H9 (cell line): ENCODE measurements at regions not wholly inside any gene's neighbourhood (a gene's known extent, or its start where the extent isn't known, plus 50 kb on each side); places are given as distances from the start of the nearest gene placed in this dataset.
A peak's percentile ranks its signal among the peaks of the same experiment; 100 is the strongest.

ENCODE experiments used
- DNase-seq: peaks from one replicate; pipeline ENCODE4 v3.0.0-alpha.2; 2017
- H2AFZ ChIP-seq: one replicate; pipeline ENCODE4 v1.6.1; 2013; ENCODE audit warnings: mild to moderate bottlenecking, low read length, control low read depth, moderate library complexity
- H2AK5ac ChIP-seq: 2 replicates; pipeline ENCODE4 v1.6.1; 2013; ENCODE audit warnings: low read length, control low read depth, mixed read lengths; ENCODE audit not compliant: insufficient read length
- H2BK120ac ChIP-seq: one replicate; pipeline ENCODE4 v1.6.1; 2013; ENCODE audit warnings: low read depth, mild to moderate bottlenecking, low read length, control low read depth, inconsistent platforms; ENCODE audit not compliant: poor library complexity, severe bottlenecking
- H2BK12ac ChIP-seq: 2 replicates; pipeline ENCODE4 v1.6.1; 2013; ENCODE audit warnings: low read length, control low read depth, mixed read lengths, low read depth; ENCODE audit not compliant: insufficient read length
- H2BK15ac ChIP-seq: 2 replicates; pipeline ENCODE4 v1.6.1; 2013; ENCODE audit warnings: low read depth, low read length, control low read depth
- H2BK20ac ChIP-seq: one replicate; pipeline ENCODE4 v1.6.1; 2013; ENCODE audit warnings: low read depth, mild to moderate bottlenecking, low read length, control low read depth, inconsistent platforms; ENCODE audit not compliant: poor library complexity, severe bottlenecking
- H2BK5ac ChIP-seq: 2 replicates; pipeline ENCODE4 v1.6.1; 2013; ENCODE audit warnings: low read length, control low read depth, mixed read lengths; ENCODE audit not compliant: insufficient read length
- H3K14ac ChIP-seq: 2 replicates; pipeline ENCODE4 v1.6.1; 2013; ENCODE audit warnings: low read length, control low read depth; ENCODE audit not compliant: insufficient read depth
- H3K18ac ChIP-seq: 2 replicates; pipeline ENCODE4 v1.6.1; 2013; ENCODE audit warnings: low read depth, mild to moderate bottlenecking, mixed read lengths, low read length, control low read depth; ENCODE audit not compliant: insufficient read length
- H3K23ac ChIP-seq: 2 replicates; pipeline ENCODE4 v1.6.1; 2013; ENCODE audit warnings: low read length, control low read depth, mixed read lengths, low read depth; ENCODE audit not compliant: insufficient read length
- H3K23me2 ChIP-seq: 2 replicates; pipeline ENCODE4 v1.6.1; 2013; ENCODE audit warnings: low read depth, mild to moderate bottlenecking, mixed read lengths, low read length, control low read depth; ENCODE audit not compliant: insufficient read length, poor library complexity, severe bottlenecking
- H3K27ac ChIP-seq: 2 replicates; pipeline ENCODE4 v1.5.1; 2013; ENCODE audit warnings: low read length, control low read depth, mixed read lengths, low read depth; ENCODE audit not compliant: insufficient read length
- H3K27me3 ChIP-seq: 2 replicates; pipeline ENCODE4 v1.6.1; 2013; ENCODE audit warnings: low read length, control low read depth, inconsistent platforms; ENCODE audit not compliant: insufficient read depth
- H3K4ac ChIP-seq: 2 replicates; pipeline ENCODE4 v1.6.1; 2013; ENCODE audit warnings: low read depth, mild to moderate bottlenecking, control low read depth, inconsistent platforms, low read length, moderate library complexity
- H3K4me1 ChIP-seq: 2 replicates; pipeline ENCODE4 v1.6.1; 2013; ENCODE audit warnings: low read length, control low read depth, inconsistent platforms; ENCODE audit not compliant: insufficient read depth
- H3K4me2 ChIP-seq: 2 replicates; pipeline ENCODE4 v1.6.1; 2013; ENCODE audit warnings: low read length, control low read depth, mixed read lengths; ENCODE audit not compliant: insufficient read length, insufficient read depth
- H3K56ac ChIP-seq: 2 replicates; pipeline ENCODE4 v1.6.1; 2013; ENCODE audit warnings: low read depth, mild to moderate bottlenecking, mixed read lengths, low read length, control low read depth; ENCODE audit not compliant: insufficient read length
- H3K79me1 ChIP-seq: 2 replicates; pipeline ENCODE4 v1.6.1; 2013; ENCODE audit warnings: low read depth, mild to moderate bottlenecking, moderate library complexity, low read length, control low read depth, inconsistent platforms; ENCODE audit not compliant: insufficient read depth, poor library complexity, severe bottlenecking
- H3K79me2 ChIP-seq: 2 replicates; pipeline ENCODE4 v1.6.1; 2013; ENCODE audit warnings: low read length, control low read depth, inconsistent platforms; ENCODE audit not compliant: insufficient read depth
- H3K9ac ChIP-seq: 2 replicates; pipeline ENCODE4 v1.6.1; 2013; ENCODE audit warnings: low read length, control low read depth, mixed read lengths; ENCODE audit not compliant: insufficient read length; ENCODE audit errors: extremely low read depth
- H3K9me3 ChIP-seq: one replicate; pipeline ENCODE4 v1.6.1; 2013; ENCODE audit warnings: low read depth, low read length, inconsistent platforms; ENCODE audit not compliant: control insufficient read depth
- H3T11ph ChIP-seq: one replicate; pipeline ENCODE4 v1.6.1; 2013; ENCODE audit warnings: mild to moderate bottlenecking, low read length, control low read depth, inconsistent platforms
- H4K20me1 ChIP-seq: one replicate; pipeline ENCODE4 v1.6.1; 2013; ENCODE audit not compliant: control insufficient read depth, insufficient read length, insufficient read depth
- H4K5ac ChIP-seq: 2 replicates; pipeline ENCODE4 v1.6.1; 2013; ENCODE audit warnings: low read depth, mild to moderate bottlenecking, mixed read lengths, low read length, control low read depth; ENCODE audit not compliant: insufficient read length
- H4K8ac ChIP-seq: replicated peaks from 2 replicates; pipeline ENCODE4 v1.6.1; 2013; ENCODE audit warnings: low read length, control low read depth, mixed read lengths, low read depth; ENCODE audit not compliant: insufficient read length
- H4K91ac ChIP-seq: 2 replicates; pipeline ENCODE4 v1.6.1; 2013; ENCODE audit warnings: low read depth, mild to moderate bottlenecking, moderate library complexity, mixed read lengths, low read length, control low read depth; ENCODE audit not compliant: insufficient read length
- H3K27ac Mint-ChIP-seq, 3 experiments: 2 replicates in 2 of 3; 3 replicates in 1 of 3; pipeline ENCODE4 v1.8.0; 2020 to 2021; ENCODE audit warnings: mixed read lengths in 3 of 3, mild to moderate bottlenecking in 1 of 3, moderate library complexity in 1 of 3
- H3K27me3 Mint-ChIP-seq: 2 replicates; pipeline ENCODE4 v1.8.0; 2021; ENCODE audit warnings: low read depth, mild to moderate bottlenecking, moderate library complexity, mixed read lengths
- H3K36me3 Mint-ChIP-seq, 3 experiments: 2 replicates in 2 of 3; 3 replicates in 1 of 3; pipeline ENCODE4 v1.8.0; 2020 to 2021; ENCODE audit warnings: low read depth in 3 of 3, mixed read lengths in 3 of 3; ENCODE audit not compliant: insufficient read depth in 1 of 3
- H3K4me1 Mint-ChIP-seq, 2 experiments: 2 replicates each; pipeline ENCODE4 v1.8.0; 2020; ENCODE audit warnings: mixed read lengths in 2 of 2
- H3K4me3 Mint-ChIP-seq, 2 experiments: 2 replicates in 1 of 2; 3 replicates in 1 of 2; pipeline ENCODE4 v1.8.0; 2020 to 2021; ENCODE audit warnings: mild to moderate bottlenecking in 2 of 2, mixed read lengths in 2 of 2, moderate library complexity in 1 of 2
- H3K9me3 Mint-ChIP-seq, 2 experiments: 2 replicates in 1 of 2; 3 replicates in 1 of 2; pipeline ENCODE4 v1.8.0; 2020; ENCODE audit warnings: mild to moderate bottlenecking in 2 of 2, mixed read lengths in 2 of 2, moderate library complexity in 1 of 2
- WGBS: extraction: QIAGEN DNeasy Blood & Tissue Kit; methylation state at CpG from one replicate; pipeline ENCODE4 v1.1.7; 2013; ENCODE audit warnings: missing lambda C conversion rate, low lambda C conversion rate, mixed read lengths; ENCODE audit not compliant: insufficient read length; ENCODE audit errors: extremely low coverage; 5-methylcytosine and 5-hydroxymethylcytosine counted together
- TF ChIP-seq, protein P1 (sequence below): fragments of 200-600 bp; sonication (generic); conservative IDR thresholded peaks from 3 replicates; pipeline ENCODE4 v1.8.0; 2021; ENCODE audit warnings: antibody characterized with exemption, mild to moderate bottlenecking

GRCh38 chr6:167227984-167228383 is 63.1 kb upstream of the UNC93A start:
- no CpG with 5 or more reads among the region's 7 CpGs for WGBS
- H4K5ac ChIP-seq, result no peak overlapping the region
- Mint-ChIP-seq H3K4me3 (peak overlapping the region; percentile 87 to 95), H3K36me3 (peaks cover 7 to 38% (median 10%) of the 10 kb centered on the region in 3 experiments; a peak in 6 of 7 replicates), H3K27me3 (no peaks in the 10 kb centered on the region; the same call in 1 of the 2 replicates), H3K4me1 (peaks cover 73 to 87% of the 10 kb centered on the region in 2 experiments), H3K9me3 (no peaks in the 10 kb centered on the region; a peak in 1 of 5 replicates), H3K27ac (peak overlapping the region; percentile 77 to 97 (median 93))
- H3K27ac ChIP-seq, result peak overlapping the region; percentile 38
- H2BK120ac ChIP-seq, result no peak overlapping the region
- TF ChIP-seq, protein P1, sequence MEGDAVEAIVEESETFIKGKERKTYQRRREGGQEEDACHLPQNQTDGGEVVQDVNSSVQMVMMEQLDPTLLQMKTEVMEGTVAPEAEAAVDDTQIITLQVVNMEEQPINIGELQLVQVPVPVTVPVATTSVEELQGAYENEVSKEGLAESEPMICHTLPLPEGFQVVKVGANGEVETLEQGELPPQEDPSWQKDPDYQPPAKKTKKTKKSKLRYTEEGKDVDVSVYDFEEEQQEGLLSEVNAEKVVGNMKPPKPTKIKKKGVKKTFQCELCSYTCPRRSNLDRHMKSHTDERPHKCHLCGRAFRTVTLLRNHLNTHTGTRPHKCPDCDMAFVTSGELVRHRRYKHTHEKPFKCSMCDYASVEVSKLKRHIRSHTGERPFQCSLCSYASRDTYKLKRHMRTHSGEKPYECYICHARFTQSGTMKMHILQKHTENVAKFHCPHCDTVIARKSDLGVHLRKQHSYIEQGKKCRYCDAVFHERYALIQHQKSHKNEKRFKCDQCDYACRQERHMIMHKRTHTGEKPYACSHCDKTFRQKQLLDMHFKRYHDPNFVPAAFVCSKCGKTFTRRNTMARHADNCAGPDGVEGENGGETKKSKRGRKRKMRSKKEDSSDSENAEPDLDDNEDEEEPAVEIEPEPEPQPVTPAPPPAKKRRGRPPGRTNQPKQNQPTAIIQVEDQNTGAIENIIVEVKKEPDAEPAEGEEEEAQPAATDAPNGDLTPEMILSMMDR, result no peak
- peaks cover 47% of the 10 kb centered on the region for H3K79me2 ChIP-seq
- H3K23me2 ChIP-seq, result peaks cover 11% of the 10 kb centered on the region
- no peak overlapping the region for H2BK15ac ChIP-seq
- no peak overlapping the region for H4K91ac ChIP-seq
- no peaks in the 10 kb centered on the region for H3K9me3 ChIP-seq
- H3K27me3 ChIP-seq, result no peaks in the 10 kb centered on the region
- no peaks in the 10 kb centered on the region for H4K20me1 ChIP-seq
- H2BK12ac ChIP-seq, result no peak overlapping the region
- no peak overlapping the region for H2AFZ ChIP-seq
- no peak overlapping the region for H3K14ac ChIP-seq
- no peak overlapping the region for H3K18ac ChIP-seq
- H3K4me2 ChIP-seq, result peak overlapping the region; percentile 95
- no peak overlapping the region for H3K4ac ChIP-seq
- no peak overlapping the region for H3K23ac ChIP-seq
- H4K8ac ChIP-seq, result no peak overlapping the region
- H3K4me1 ChIP-seq, result peaks cover 30% of the 10 kb centered on the region
- DNase-seq, result peak; percentile 75
- H2BK5ac ChIP-seq, result no peak overlapping the region
- no peaks in the 10 kb centered on the region for H3K79me1 ChIP-seq
- H3K9ac ChIP-seq, result peak overlapping the region; percentile 90
- H3T11ph ChIP-seq, result no peak overlapping the region
- H3K56ac ChIP-seq, result no peak overlapping the region
- H2BK20ac ChIP-seq, result no peak overlapping the region
- H2AK5ac ChIP-seq, result no peak overlapping the region
